Ovary (tissue), 3 donors: ENCODE measurements at regions not wholly inside any gene's neighbourhood (a gene's known extent, or its start where the extent isn't known, plus 50 kb on each side); places are given as distances from the start of the nearest gene placed in this dataset.

ENCODE experiments used
- POLR2A ChIP-seq: fragments of 450-650 bp; IDR thresholded peaks from one replicate; pipeline ENCODE4 v1.6.1; 2017; ENCODE audit warnings: antibody characterized with exemption, mild to moderate bottlenecking, moderate library complexity
- TF ChIP-seq, protein P1 (sequence below), 3 donors: fragments of 450-650 bp in 2 of 3; fragments of 200-600 bp in 1 of 3; IDR thresholded peaks; one replicate each; pipeline versions ENCODE4 v1.5.1 to v1.8.0; 2016 to 2022; ENCODE audit warnings: antibody characterized with exemption in 3 of 3, mild to moderate bottlenecking in 1 of 3
- donor health status: DM: no; HTN: no; CAD: no.

DNA sequence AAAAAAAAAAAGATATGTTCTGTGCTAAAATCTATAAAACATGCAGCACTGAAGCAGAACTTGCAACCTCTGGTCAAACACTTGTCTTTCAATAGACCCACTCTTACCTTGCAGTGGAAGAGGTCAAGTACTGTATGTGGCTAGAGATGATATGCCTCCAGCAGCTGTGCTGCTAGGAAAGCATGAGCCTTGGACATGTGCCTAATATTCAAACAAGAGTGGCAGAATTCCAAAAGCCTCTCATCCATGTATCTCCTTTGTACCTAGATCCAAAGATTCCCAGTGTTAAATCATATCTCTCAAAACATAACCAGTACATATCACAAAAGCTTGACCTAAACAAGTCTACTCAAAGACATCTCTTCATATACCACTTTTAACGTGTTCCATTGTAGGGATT, 105.0 kb upstream of the CPNE8 start:
- TF ChIP-seq, protein P1, sequence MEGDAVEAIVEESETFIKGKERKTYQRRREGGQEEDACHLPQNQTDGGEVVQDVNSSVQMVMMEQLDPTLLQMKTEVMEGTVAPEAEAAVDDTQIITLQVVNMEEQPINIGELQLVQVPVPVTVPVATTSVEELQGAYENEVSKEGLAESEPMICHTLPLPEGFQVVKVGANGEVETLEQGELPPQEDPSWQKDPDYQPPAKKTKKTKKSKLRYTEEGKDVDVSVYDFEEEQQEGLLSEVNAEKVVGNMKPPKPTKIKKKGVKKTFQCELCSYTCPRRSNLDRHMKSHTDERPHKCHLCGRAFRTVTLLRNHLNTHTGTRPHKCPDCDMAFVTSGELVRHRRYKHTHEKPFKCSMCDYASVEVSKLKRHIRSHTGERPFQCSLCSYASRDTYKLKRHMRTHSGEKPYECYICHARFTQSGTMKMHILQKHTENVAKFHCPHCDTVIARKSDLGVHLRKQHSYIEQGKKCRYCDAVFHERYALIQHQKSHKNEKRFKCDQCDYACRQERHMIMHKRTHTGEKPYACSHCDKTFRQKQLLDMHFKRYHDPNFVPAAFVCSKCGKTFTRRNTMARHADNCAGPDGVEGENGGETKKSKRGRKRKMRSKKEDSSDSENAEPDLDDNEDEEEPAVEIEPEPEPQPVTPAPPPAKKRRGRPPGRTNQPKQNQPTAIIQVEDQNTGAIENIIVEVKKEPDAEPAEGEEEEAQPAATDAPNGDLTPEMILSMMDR (IDR thresholded peaks at IDR 0.05): no peak
- TF ChIP-seq POLR2A: no peak
